Kidney epithelial cell (primary cell): ENCODE measurements at regions not wholly inside any gene's neighbourhood (a gene's known extent, or its start where the extent isn't known, plus 50 kb on each side); places are given as distances from the start of the nearest gene placed in this dataset.

ENCODE experiments used
- DNase-seq: peaks from one replicate; pipeline ENCODE4 v3.0.0-alpha.2; 2010; ENCODE audit warnings: low read depth
- H3K27me3 ChIP-seq: 2 replicates; pipeline ENCODE4 v1.6.0; 2011; ENCODE audit warnings: low read length; ENCODE audit not compliant: control insufficient read depth, insufficient read depth
- H3K36me3 ChIP-seq: 2 replicates; pipeline ENCODE4 v1.5.1; 2011; ENCODE audit warnings: low read length; ENCODE audit not compliant: control insufficient read depth, insufficient read depth
- H3K4me3 ChIP-seq: 2 replicates; pipeline ENCODE4 v1.5.1; 2011; ENCODE audit warnings: low read depth, mild to moderate bottlenecking, control low read depth, low read length
- CTCF ChIP-seq: IDR thresholded peaks from 2 replicates; pipeline ENCODE4 v1.5.1; 2011; ENCODE audit warnings: mild to moderate bottlenecking, moderate library complexity, low read length, control low read depth, inconsistent platforms; ENCODE audit not compliant: insufficient read depth, poor library complexity, severe bottlenecking

GRCh38 chr16:5506021-5506420, 408.4 kb upstream of the EEF2KMT start:
- Histone ChIP-seq H3K36me3 (no peaks in the 10 kb centered on the region), H3K4me3 (no peak overlapping the region), H3K27me3 (no peaks in the 10 kb centered on the region)
- DNase-seq: no peak
- TF ChIP-seq CTCF: no peak

GRCh38 chr16:5505091-5505887, 407.7 kb upstream of the EEF2KMT start:
- no peak for TF ChIP-seq CTCF
- DNase-seq: no peak
- no peak overlapping the region for H3K4me3 ChIP-seq
- H3K36me3 ChIP-seq: no peaks in the 10 kb centered on the region
- no peaks in the 10 kb centered on the region for H3K27me3 ChIP-seq

GRCh38 chr16:5504064-5504781, 406.6 kb upstream of the EEF2KMT start:
- no peak for DNase-seq
- Histone ChIP-seq H3K36me3 (no peaks in the 10 kb centered on the region), H3K27me3 (no peaks in the 10 kb centered on the region), H3K4me3 (no peak overlapping the region)
- TF ChIP-seq CTCF: no peak

- Histone ChIP-seq H3K27me3 (no peaks in the 10 kb centered on the region), H3K4me3 (no peak overlapping the region), H3K36me3 (no peaks in the 10 kb centered on the region)
- DNase-seq: no peak
- TF ChIP-seq CTCF: no peak
These were observed 405.3 kb upstream of the EEF2KMT start for GRCh38 chr16:5502944-5503343.

GRCh38 chr16:5502467-5502869, 404.9 kb upstream of the EEF2KMT start:
- peak; percentile 16 for TF ChIP-seq CTCF
- no peak overlapping the region for H3K4me3 ChIP-seq
- H3K36me3 ChIP-seq: no peaks in the 10 kb centered on the region
- H3K27me3 ChIP-seq: no peaks in the 10 kb centered on the region
- DNase-seq: no peak

- H3K36me3 ChIP-seq: no peaks in the 10 kb centered on the region
- H3K27me3 ChIP-seq: no peaks in the 10 kb centered on the region
- no peak for TF ChIP-seq CTCF
- DNase-seq: no peak
- H3K4me3 ChIP-seq: no peak overlapping the region
These were observed 402.9 kb upstream of the EEF2KMT start for GRCh38 chr16:5500526-5500925.
